CD4-positive, alpha-beta T cell treated with Interleukin-2 at 100 ng/mL for 4 hours (primary cell): ENCODE measurements at regions not wholly inside any gene's neighbourhood (a gene's known extent, or its start where the extent isn't known, plus 50 kb on each side); places are given as distances from the start of the nearest gene placed in this dataset.
"Not testable (repeated sequence)": the region's sequence is repeated elsewhere in the genome, so short reads cannot be mapped to it uniquely, and the experiment has no call there.

Experiments
- DNase-seq: peaks from one replicate; pipeline ENCODE4 v3.0.0-alpha.2; 2020; ENCODE audit warnings: low spot score

DNA sequence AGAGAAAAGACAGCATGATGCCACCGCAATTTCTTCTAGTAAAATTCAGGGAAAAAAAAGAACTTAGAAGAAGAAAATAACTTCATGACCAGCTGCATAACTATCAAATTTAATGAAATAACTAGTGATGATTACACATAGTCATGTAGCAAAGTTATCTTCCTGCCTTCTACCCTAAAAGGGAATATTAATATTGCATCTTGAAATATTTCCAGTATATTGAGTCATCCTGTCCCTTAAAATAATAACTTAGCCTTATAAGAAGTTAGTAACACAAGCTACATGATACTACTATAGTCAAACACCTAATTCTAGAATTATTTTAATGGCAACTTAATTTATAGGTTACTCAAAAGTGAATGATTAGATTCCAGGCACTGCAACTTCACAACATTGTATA is 289.2 kb downstream of the KLF12 start:
- no peak for DNase-seq

DNA sequence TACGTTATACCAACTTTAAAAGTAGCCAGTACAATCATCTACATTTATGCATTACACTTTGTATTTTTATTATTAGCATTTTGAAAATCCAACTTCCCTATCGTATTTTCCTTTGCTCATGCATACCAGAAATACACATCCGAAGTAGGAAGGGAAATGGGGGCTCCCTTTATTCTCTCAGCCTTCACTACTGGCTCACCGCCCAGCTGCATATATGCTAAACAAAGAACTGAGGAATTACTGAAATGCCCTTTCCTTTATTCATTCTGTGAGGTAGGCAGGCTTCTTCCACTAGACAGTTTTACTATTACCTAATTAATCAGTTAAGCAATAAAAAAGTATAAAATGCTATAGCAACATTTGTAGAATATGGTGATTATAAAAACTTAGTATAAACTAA is 291.6 kb downstream of the KLF12 start:
- no peak for DNase-seq

DNA sequence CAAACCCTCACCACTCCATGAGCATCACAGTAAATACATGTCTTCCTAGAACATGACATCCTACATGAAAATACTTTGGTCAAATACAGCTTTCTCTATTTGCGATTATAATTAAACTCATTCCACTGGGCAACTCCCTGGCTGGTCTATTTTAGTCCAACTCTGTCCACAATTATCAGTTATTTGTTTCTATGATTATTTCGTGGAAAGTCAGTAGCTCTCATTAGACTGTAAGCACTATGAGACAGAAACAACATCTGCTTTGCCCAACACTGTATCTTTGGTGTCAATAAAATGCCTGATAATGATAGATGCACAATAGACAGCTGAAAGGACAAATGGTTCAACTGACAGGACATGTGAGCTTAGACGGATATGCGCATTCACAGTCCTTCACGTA is 292.0 kb downstream of the KLF12 start:
- DNase-seq: no peak

DNA sequence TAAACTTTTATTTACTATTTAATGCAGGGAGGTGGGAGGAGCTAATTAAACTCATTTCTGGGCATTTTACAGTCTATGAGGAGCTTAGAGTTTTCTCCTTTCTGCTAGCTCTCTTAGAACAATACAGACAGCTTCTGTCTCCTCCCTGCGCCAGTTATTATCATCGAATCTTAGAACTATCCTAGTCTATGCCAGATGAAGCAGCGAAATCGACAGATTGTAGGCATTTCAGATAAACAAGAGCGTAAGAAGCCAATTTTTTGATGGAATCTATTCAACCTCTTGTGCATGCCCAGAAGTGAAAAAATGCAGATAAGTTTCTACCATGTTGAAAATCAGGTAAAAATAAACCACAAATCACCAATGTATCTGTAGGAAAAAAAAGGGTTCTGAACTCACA is 297.1 kb downstream of the KLF12 start:
- DNase-seq: no peak

DNA sequence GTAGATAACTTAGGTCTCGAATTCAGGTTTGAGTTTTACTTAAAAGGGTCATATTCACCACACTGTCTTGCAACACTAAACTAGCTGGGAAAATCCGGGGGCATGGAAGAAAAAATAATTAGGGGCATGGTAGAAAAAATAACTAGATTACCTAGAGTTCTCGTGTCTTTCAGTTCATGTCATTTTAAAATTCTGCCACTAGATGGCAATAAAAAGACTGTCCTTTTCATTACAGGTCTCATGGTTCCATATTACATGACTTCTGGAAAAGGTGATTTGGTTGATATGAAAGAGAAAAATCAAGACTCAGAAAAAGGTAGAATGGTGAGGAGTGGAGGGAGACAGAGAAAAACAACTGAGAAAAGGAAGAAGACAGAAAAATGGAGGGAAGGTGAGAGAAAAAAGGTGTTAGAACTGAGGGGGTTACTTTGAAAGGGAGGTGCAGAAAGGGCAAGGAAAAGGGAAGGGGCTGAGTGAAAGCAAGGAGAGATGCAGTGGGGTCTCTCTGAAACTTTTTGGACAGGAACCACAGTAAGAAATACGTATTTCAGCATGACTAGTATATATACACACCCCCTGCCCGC is 299.0 kb downstream of the KLF12 start:
- peak; percentile 69 for DNase-seq

- no peak for DNase-seq
Observed at GRCh38 chr13:73833325-73834070, 300.7 kb downstream of the KLF12 start.

GRCh38 chr13:73832825-73833224 is 301.4 kb downstream of the KLF12 start:
- DNase-seq: no peak

DNA sequence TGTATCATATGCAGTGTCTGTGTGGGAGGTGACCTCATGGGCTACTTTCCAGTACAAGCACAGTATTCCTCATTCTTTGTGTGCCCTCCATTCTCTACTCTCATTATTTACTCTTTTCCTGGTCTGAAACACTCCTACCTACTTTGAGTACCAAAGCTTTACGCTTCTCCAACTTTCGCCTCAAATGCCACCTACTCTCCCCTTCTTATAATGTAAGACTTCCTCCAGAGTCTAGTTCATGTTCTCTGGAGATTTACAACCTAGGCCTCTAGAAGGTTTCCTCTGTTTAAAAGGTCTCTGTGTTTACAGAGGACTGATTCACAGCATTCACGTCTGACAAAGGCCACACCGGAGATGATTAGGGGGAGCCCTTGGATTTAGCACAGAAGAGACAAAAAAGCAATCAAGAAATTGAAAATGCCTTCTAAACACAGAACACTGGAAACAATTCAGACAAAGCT is 302.0 kb downstream of the KLF12 start:
- DNase-seq: no peak

GRCh38 chr13:73829416-73829815 is 304.8 kb downstream of the KLF12 start:
- no peak for DNase-seq

DNA sequence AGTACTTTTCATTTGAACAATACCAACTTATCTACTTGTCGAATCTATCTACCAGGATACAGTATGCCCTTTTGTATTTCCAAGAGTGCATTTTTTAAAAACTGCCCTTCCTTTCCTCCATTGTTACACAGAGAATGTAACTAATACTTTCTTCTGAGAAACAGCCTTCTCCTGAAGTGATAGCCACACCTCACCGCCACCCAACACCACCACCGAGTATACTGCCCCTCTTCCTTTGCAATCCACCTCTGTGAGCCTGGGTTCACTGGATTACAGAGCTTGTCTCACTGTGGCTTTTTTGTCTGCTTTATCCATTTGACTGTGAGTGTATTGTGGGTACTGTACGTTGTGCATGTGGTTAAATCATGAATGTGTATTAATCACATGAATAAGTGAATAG is 305.4 kb downstream of the KLF12 start:
- DNase-seq: peak; percentile 13

DNA sequence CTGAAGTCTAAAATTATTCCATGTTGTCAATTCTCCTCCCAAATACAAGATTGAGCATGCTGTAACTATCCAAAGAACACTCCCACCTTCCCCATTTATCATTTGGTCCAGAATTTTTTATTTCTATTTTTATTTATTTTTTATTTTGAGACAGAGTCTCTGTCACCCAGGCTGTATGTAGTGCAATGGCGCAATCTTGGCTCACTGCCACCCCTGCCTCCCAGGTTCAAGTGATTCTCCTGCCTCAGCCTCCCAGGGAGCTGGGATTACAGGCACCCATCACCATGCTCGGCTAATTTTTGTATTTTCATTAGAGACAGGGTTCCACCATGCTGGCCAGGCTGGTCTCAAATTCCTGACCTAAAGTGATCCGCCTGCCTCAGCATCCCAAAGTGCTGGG is 306.8 kb downstream of the KLF12 start:
- no peak for DNase-seq

GRCh38 chr13:73825143-73825542 is 309.1 kb downstream of the KLF12 start:
- peak; percentile 22 for DNase-seq

- DNase-seq: no peak
Observed at GRCh38 chr13:73822668-73823592, 311.3 kb downstream of the KLF12 start.

DNA sequence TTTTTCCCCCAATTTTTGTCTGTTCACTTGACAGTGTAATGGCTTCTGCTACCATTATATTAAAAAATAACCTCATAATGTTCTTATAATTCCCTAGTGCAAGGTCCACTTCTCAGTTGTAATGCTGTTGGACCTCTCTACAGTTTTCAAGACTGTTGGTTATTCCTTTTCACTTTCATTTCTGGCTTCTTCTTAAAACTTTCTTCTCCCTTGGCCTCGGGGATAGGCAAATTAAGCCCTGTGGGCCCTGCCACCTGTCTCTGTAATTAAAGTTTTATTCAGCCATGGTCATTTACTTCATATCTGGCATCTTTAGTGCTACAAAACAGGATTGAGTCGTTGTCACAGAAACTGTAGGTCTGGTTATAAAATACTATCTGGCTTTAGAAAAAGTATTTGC is 313.5 kb downstream of the KLF12 start:
- DNase-seq: no peak

GRCh38 chr13:73820285-73820684 is 313.9 kb downstream of the KLF12 start:
- no peak for DNase-seq

GRCh38 chr13:73819711-73820110 is 314.5 kb downstream of the KLF12 start:
- no peak for DNase-seq

- DNase-seq: no peak
Observed at GRCh38 chr13:73816702-73817101, 317.5 kb downstream of the KLF12 start.

DNA sequence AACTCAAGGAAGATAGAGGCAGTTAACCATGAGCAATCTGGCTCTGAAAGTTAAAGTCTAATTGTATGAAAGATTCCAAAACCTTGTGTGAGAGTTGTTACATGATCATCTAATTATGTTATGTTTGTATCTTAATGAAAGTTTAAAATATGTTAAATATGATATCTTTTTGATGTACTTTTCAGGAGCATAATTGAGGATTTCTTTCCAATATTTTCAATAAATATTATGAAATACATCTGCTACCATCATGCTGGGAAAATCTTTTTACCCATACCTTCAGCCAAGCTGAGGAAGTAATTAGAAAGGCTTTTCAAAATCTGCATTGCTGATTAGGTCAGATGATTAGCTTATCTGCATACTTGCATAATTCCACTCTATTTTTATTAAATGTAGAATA is 318.4 kb downstream of the KLF12 start:
- no peak for DNase-seq

- no peak for DNase-seq
Observed at GRCh38 chr13:73810647-73811046, 323.6 kb downstream of the KLF12 start.

GRCh38 chr13:73809561-73809960 is 324.6 kb downstream of the KLF12 start:
- no peak for DNase-seq

DNA sequence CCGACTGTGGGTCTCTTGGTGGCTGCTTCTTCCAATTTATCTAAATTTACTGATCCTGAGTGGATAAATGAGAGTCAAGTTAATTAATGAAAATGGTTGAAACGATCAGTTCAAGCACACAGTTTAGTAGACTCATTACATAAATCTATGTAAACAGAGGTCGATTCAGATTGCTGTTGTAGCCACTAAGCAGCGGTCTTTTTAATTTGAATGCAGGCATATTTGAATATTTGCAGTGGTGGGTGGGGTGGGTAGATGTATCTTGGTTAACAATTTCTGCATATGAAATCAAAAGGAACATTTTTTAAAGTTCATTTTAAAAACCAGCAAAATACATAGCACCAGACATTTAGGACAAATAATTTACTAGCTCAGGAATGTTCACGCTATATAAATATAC is 325.9 kb downstream of the KLF12 start:
- DNase-seq: no peak

DNA sequence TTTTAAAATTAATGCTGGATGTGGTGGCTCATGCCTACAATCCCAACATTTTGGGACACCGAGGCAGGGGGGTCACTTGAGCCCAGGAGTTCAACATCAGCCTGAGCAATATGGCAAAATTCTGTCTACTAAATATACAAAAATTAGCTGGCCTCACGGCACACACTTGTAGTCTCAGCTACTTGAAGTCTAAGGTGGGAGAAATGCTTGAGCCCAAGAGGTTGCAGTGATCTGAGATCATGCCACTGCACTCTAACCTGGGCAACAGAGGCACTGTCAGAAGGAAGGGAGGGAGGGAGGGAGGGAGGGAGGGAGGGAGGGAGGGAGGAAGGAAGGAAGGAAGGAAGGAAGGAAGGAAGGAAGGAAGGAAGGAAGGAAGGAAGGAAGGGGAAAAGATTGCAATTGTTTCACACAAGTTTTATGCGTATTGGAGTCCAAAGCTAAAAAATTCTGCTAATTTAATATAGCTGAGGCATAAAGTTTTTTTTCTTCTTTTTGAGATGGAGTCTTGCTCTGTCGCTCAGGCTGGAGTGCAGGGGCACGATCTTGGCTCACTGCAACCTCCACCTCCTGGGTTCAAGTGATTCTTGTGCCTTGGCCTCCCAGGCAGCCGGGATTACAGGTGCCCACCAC is 328.8 kb downstream of the KLF12 start:
- DNase-seq: not testable (repeated sequence)
